NCI-H1092 (cell line): ENCODE measurements at regions not wholly inside any gene's neighbourhood (a gene's known extent, or its start where the extent isn't known, plus 50 kb on each side); places are given as distances from the start of the nearest gene placed in this dataset.
A peak's percentile ranks its signal among the peaks of the same experiment; 100 is the strongest.

Experiments used
- DNase-seq: peaks from one replicate; lab custom pipeline; 2025; lab: John Stamatoyannopoulos, UW

DNA sequence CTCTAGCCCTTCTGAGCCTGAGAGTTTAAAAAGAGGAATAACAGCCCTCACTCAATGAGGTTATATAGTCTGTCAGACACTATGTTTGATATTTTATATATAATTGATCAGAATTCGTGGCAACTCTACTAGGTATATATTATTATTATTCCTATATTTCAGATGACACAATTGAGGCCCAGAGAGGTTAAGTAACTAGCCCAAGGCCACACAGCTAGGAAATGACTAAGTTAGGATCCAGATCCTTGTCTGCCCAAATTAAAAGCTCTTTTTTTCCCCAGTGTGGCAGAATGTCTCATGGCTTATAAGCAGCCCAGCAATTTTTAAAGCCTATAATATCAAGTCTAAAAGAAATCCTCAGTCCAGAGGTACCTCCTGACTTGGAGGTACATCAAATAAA lies 1119.9 kb upstream of the AUTS2 start:
- DNase-seq = no peak

GRCh38 chr7:68482800-68483199 lies 1115.5 kb upstream of the AUTS2 start:
- DNase-seq = no peak

GRCh38 chr7:68484731-68485130 lies 1113.5 kb upstream of the AUTS2 start:
- DNase-seq = no peak

DNA sequence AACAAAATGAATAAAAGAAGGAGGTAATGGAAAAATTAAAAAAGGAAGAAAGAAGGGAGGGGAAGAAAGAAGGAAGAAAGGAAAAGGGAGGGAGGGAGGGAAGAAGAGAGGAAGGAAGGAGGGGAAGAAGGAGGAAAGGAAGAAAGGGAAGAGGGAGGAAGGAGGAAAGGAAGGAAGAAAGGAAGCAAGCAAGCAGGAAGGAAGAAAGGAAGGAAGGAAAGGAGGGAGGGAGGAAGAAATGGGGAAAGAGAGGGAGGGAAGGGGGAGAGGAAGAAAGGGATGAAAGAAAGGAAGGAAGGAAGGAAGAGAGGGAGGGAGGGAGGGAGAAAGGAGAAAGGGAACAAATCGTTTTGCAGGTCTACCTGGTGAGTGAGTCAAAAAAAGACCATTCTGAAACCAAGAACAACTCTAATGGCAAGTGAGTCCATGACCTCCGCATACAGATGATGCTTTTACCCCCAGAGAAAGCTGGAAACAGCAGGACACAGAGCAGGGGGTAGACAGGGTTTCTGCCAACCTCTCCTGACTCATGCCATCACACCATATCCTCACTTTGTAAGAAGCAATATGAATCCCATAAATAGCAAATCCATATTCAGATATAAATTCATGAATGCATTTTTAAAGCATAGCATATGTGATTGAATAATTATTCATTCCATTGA lies 1112.9 kb upstream of the AUTS2 start:
- no peak for DNase-seq

DNA sequence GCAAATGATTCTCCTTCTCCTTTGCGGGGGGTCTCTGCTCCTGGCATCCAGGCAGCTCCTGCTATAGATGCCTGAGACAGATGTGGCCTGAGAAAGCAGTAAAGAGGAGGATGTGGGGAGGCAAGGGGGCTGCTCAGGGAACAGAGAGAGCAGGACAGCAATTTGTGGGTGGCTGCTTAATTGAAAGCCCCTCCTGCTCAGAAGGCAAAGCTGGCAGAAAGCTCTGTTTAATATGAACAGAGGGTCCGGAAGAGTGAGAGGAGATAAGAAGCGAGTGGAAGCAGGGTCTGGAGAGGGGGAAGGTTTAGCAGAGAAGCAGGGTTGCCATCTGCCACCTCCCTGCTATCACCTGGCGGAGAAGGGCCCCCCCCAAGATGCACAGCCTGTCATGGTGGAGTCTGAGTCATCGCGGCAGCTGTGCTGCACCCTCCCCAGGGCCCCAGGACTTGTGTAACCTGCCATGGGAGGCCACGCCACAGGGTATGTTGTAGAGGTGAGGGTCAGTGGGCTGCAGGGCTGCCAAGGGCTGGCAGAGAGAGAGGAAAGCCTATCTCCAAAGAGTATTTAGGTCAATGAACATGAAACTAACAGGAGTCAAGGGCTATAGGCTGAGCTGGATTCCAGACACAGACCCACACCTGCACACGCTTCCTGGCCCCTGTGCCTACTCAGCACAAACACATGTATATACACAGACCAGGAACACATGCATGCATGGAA lies 1109.8 kb upstream of the AUTS2 start:
- DNase-seq = no peak

GRCh38 chr7:68491523-68492358 lies 1106.5 kb upstream of the AUTS2 start:
- DNase-seq = no peak

DNA sequence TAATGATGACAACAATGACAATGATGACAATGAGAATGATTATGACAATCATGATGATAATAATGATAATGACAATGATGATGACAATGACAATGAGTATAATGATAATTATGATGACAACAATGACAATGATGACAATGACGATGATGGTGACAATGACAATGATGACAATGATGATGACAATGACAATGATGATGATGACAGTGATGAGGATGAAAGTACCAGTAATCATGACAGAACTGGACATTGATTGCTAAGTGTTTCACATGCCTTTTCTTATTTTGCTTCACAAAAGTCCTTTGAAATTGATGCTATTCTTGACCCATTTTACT lies 1106.0 kb upstream of the AUTS2 start:
- no peak for DNase-seq

DNA sequence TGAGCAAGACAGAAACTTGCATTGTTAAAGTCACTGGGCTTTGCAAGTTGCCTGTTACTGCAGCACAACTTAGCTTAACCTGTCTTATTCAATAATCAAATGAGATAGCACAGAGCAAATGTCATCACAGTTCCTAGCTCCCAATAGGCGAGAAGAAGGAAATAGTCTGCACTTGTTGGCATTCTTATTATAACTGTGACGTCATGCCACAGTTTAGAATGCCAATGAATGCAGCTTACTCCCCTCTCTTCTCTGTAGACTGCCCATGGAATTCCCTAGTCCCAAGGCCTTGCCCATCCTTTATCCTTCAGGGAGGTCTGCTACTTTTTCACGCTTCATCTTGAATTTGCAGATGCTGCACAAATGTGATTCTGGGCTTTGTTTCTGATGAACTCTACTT lies 1094.9 kb upstream of the AUTS2 start:
- no peak for DNase-seq

DNA sequence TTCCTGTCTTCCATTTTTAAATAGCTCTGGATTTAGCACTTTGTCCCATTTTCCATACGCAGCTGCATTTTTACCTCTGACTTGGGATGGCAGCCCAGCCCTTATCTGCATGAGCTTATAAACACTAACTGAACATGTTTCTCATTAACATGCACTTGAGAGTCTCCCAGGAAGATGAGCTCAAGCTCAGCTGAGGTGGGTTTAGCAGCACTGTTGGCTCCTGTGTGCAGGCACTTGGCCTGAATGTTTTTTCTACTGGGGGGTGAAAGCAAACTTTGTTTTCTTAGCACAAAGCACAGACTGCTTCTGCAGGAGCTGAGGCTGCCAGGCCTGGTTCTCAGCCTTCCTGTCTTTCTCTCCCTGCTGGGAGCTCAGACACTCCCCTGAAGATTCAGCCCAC lies 1093.6 kb upstream of the AUTS2 start:
- DNase-seq = no peak

DNA sequence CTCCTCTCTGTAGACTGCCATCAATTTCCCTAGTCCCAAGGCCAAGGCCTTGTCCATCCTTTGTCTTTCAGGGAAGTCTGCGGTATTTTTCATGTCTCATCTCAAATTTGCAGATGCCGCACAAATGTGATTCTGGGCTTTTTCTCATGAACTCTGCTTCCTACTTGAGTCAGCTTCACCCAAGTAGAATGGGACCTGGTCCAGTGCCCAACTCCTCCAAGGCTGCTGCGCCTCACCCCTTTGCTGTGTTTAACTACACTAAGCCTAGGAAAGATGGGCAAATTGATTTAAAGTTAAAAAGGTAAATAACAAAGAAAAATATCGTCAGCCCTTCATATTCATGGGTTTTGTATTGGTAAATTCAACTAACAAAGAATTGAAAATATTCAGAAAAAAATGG lies 1092.6 kb upstream of the AUTS2 start:
- no peak for DNase-seq

GRCh38 chr7:68507668-68508067 lies 1090.6 kb upstream of the AUTS2 start:
- no peak for DNase-seq

GRCh38 chr7:68509054-68509453 lies 1089.2 kb upstream of the AUTS2 start:
- DNase-seq = no peak

GRCh38 chr7:68509603-68510002 lies 1088.7 kb upstream of the AUTS2 start:
- DNase-seq = no peak

GRCh38 chr7:68511281-68511680 lies 1087.0 kb upstream of the AUTS2 start:
- peak; percentile 68 for DNase-seq

DNA sequence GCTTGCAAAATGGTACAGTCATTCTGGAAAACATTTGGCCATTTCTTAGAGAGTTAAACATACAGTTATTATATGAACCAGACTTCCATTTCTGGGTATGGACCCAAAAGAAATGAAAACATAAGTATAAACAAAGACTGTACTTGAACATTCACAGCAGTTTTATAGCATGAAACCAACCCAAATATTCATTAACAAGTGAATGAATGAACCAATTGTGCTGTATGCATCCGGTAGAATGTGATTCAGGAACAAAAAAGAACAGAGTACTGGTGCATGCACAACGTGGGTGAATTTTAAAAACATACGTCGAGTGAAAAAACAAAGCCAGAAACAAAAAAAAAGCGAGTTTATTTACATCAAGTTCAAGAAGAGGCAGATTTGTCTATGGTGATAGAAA lies 1085.8 kb upstream of the AUTS2 start:
- DNase-seq = no peak

- DNase-seq = no peak
These were observed 1080.2 kb upstream of the AUTS2 start for GRCh38 chr7:68518060-68518459.

DNA sequence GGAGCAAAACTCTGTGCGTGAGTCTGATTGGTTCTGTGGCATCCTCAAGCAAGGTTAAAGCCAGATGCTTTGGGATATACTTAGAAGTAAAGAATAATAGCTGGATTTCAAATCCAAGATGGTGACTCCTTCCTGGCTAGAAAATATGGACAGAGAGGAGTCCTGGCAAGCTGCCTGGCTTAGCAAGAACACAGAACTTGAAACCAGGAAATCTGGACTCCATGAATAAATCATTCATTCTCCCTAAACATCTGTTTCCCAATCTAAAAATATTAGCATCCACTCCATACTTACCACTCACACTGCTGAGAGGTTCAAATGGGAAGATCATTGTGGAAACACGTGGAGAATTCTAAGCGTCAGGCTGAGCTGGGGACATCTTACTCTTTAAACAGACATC lies 1074.1 kb upstream of the AUTS2 start:
- DNase-seq = no peak

GRCh38 chr7:68529221-68529620 lies 1069.1 kb upstream of the AUTS2 start:
- DNase-seq = no peak

DNA sequence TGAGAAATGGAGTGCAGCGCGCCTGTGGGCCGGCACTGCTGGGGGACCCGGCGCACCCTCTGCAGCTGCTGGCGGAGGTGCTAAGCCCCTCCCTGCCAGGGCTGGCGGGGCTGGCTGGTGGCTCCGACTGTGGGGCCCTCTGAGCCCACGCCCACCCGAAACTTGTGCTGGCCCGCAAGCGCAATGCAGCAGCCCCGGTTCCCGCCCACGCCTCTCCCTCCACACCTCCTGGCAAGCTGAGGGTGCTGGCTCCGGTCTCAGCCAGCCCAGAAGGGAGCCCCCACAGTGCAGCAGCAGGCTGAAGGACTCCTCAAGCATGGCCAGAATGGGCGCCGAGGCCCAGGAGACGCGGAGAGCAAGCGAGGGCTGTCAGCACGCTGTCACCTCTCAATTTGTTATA lies 1063.0 kb upstream of the AUTS2 start:
- peak; percentile 46 for DNase-seq

GRCh38 chr7:68537051-68537773 lies 1061.1 kb upstream of the AUTS2 start:
- DNase-seq = no peak

DNA sequence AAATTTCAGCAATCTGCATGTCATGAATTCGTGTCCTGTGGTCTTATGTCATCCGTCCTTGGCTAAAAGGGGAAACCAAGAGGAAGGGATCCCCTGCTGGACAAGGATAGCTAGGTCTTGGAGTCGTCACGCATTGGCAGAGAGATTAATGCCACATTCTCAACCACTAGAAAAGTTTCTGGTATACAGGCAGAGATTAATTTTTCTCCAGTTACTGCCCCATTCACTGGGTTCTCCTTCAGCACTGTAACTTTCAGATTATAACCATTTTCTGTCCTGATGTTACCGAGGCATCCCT lies 1060.6 kb upstream of the AUTS2 start:
- DNase-seq = no peak

DNA sequence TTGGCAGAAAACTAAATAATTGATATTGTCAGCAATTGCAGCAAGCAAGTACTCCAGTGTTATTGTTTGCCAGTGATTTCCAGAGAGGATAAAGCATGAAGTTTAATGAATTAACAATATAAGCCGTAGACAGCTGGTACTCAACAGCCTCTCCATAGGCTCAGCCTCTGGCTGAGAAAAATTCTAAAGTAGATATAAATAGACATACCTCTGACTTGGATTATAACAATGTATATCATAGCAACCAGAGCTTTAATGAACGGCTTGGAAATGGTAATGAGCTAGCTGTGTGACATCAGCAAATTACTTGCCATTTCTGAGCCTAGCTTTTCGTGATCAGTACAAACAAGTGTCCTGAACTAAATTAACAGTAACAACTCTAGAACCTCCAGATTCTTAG lies 1055.4 kb upstream of the AUTS2 start:
- no peak for DNase-seq

- no peak for DNase-seq
These were observed 1053.4 kb upstream of the AUTS2 start for GRCh38 chr7:68544851-68545250.
